HG03460 (cell line): ENCODE measurements at regions not wholly inside any gene's neighbourhood (a gene's known extent, or its start where the extent isn't known, plus 50 kb on each side); places are given as distances from the start of the nearest gene placed in this dataset.

Source experiments
- ATAC-seq: cut with Tn5 transposase; IDR thresholded peaks from one replicate; pipeline ENCODE4 v1.9.1; 2021; ENCODE audit not compliant: unreplicated experiment

DNA sequence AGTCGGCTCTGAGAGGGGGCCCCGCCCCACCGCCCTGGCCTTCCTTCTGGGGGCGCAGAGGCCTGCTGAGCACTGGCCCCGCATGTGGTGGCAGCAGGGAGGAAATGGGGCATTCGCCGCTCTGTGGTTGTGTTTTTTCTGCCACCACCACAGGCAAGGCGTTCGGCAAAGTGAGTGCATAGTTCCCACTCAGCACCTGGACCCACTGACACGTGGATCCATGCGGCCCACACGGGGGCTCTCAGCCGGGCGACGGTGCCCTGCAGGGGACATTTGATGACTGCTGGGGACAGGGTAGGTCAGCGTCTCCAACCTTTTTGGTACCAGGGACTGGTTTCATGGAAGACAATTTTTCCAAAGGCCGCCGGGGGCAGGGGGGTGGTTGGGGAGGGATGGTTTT lies 70.9 kb downstream of the ENGASE start:
- ATAC-seq: no peak

DNA sequence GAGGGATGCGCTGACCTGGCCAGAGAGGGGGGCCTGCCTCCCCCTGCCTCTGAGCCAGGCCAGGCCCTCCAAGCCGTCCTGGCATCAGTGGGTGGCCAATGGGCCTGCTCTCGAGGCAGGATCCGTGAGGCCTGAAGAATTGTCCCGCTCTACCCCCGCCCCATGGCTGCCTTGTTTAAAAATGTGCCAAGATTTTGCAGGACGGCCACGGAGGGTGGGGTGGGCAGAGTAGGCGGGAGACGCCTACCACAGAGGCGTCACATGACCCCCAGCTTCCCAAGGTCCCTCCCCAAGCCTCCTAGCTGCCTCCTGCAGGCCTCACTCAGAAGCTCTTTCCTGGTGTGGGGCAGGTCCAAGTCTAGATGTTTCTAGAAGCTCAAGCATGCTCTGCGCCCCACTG lies 69.5 kb downstream of the ENGASE start:
- no peak for ATAC-seq

DNA sequence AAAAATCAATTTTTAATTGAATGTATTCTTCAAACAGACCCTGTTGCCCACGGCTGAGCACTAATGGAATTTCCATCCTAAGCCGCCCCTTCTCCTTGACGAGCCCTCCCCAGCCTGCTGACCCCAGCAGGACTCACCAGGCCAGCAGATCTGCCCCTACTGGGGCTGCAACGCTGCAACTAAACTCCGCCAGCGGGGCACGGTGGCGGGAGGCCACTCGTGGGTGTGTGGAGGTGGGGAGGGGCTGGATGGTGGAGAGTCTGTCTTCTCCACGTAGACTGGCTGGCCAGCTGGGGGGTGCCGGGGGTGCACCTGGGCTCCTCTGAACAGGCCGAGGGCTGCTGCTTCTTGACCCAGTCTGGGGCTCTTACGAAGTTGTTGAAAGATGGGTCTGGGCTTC lies 67.8 kb downstream of the ENGASE start:
- ATAC-seq: no peak

DNA sequence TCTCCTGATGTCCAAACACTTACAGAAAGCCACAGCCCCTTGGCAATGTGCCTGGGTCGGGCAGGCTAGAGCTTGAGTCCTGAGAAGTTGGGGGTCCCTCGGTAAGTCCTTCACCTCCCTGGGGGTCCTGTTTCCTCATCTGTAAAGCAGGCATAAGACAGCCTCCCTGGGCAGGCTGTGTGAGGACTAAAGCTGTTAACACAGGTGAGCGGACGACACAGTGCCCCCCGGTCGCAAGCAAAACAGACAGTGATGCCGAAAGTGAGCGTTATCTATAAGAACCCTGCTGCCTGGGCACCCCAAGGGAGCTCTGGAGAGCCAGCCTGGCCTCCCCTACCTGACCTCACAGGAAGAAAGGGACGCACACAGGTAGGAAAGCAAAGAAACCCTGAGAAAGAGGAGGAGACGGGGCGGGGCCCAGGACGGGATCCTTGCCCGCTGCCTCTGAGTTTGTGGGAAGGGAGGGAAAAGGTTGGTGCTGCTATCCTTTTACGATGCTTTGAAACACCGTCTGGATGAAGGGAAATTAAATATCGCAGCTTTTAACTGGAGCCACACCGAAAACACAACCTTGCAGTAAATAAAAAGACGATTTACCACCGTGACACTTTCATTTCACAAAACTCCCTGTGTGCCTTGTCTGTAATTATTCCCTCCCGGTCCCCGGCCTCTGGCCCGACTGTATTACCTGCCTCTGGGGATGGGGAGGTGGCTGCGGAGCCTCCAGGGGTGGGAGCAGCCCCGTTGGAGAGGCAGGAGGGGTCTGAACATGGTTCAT lies 67.1 kb downstream of the ENGASE start:
- ATAC-seq: no peak

DNA sequence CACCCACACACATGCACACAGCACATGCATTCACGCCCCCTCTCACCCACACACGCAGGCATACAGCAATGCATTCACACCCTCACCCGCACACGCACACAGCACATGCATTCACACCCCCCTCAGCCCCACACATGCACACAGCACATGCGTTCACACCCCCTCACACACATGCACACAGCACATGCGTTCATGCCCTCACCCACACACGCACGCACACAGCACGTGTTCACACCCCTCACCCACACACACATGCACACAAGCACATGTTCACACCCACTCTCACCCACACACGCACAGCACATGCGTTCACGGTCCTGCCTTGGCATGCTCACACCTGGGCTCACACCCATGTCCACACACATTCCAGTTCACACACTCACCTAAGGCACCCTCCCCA lies 64.2 kb downstream of the ENGASE start:
- ATAC-seq: no peak

DNA sequence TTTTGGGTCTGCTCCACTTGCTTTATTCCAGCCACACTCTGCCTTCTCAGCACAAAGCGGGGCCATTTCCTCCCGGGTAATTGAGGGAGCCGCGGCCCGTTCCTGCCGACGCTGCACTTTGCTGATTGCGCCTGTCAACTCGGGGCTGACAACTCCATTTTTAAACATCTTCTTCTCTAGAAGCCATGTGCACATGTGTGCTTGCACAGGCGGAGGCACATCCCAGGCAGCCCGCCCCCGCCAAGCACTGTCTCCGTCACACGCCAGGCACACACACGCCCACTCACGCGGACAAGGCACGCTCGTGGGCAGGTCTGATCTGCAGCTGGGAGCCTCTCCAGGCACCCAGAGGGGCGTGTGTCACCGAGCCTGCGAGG lies 63.2 kb downstream of the ENGASE start:
- no peak for ATAC-seq

DNA sequence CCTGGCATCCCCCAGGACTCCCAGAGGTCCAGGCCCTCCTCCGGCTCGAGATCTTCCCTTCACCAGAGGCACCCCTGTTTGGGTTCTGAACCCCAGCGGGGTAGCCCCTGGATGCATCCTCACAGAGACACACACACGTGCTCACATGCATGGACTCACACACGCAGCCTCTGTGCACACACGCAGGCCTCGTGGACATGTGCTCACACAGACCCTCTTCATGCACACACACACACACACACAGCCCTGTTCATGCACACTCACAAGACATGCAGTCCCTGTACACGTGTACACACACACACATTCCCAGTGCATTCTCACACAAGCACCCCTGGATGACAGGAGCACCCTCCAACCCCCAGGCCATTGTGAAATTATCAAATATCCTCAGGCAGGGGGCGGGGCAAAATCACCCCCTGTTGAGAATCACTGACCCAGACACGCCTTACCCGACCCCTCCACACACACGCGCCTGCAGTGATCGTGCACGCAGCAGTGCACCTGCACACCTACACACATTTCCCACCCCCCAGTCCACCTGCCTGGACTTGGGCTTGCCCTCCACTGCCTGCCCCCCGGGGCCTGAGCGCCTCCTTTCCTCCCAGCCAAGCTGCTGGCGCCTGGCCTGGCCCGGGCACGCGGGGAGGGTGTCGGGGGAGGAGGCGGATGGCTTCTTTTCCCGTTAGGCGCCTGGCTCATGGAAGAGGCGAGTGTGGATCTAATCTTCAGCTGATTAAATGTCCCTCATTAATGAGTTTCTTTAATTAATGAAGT lies 62.6 kb downstream of the ENGASE start:
- ATAC-seq: no peak

DNA sequence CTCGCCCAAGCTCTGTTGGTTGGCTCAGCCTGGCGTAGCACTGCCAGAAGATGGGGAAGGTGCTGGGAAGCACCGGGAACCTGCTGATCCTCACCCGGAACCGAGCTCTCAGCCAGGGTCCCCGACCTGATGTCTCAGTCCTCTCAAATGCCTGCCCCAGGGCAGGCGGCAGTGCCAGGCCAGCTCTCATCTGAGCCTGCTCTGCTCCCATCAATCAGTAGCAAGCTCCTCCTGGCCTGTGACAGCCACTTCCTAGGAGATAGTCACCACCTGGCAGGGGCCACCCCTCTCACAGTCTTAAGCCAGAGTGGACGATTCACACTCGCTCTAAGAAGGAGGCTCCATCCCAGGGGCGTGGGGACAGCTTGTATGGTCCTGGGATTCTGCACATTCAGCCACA lies 62.0 kb downstream of the ENGASE start:
- ATAC-seq: no peak
